ENCODE measurements at regions not wholly inside any gene's neighbourhood (a gene's known extent, or its start where the extent isn't known, plus 50 kb on each side); places are given as distances from the start of the nearest gene placed in this dataset.

GRCh38 chr7:46170792-46171191, 249.7 kb upstream of the IGFBP3 start:
- POLR2A ChIA-PET = no interaction called here
- Histone ChIP-seq H3K36me3 (ENCODE audit: control insufficient read depth in 1 of 2, insufficient read depth in 2 of 2, low read length in 2 of 2) (no peaks in the 10 kb centered on the region), H3K4me3 (replicated peaks in 1 of 2; ENCODE audit: low read depth in 1 of 2, low read length in 2 of 2) (no peak overlapping the region), H3K79me2 (ENCODE audit: insufficient read depth, low read length) (no peaks in the 10 kb centered on the region), H4K20me1 (ENCODE audit: insufficient read depth) (no peaks in the 10 kb centered on the region), H3K27ac (ENCODE audit: low read depth, low read length) (no peak overlapping the region), H2AFZ (ENCODE audit: low read depth, low read length, poor library complexity, severe bottlenecking) (no peak overlapping the region), H3K9ac (ENCODE audit: low read length) (no peak overlapping the region), H3K27me3 (ENCODE audit: insufficient read depth, low read length) (no peaks in the 10 kb centered on the region), H3K9me2 (ENCODE audit: insufficient read depth) (no peaks in the 10 kb centered on the region), H3K4me2 (ENCODE audit: low read length) (no peak overlapping the region), H3K9me3 (ENCODE audit: control insufficient read depth in 1 of 2, insufficient read depth in 1 of 2, low read depth in 1 of 2, low read length in 2 of 2) (no peaks in the 10 kb centered on the region), H3K4me1 (ENCODE audit: control insufficient read depth in 1 of 2, insufficient read depth in 2 of 2, low read length in 2 of 2) (no peaks in the 10 kb centered on the region)
- CTCF ChIA-PET = no interaction called here
- ATAC-seq (no peak), DNase-seq (ENCODE audit: low read depth, low spot score) (no peak)
- no TSS peak for BruUV-seq (replicated peaks)
- RAD21 ChIA-PET (ENCODE audit: low non-redundant PET in 1 of 2, low total read pairs in 2 of 2, uncharacterized antibody in 2 of 2, unreplicated experiment in 2 of 2) = no interaction called here
- TF ChIP-seq EZH2 (IDR thresholded peaks at IDR 0.05) (no peak), ATF3 (IDR thresholded peaks at IDR 0.05) (no peak)
- intact Hi-C loops (cut with micrococcal nuclease) = no loop called here

DNA sequence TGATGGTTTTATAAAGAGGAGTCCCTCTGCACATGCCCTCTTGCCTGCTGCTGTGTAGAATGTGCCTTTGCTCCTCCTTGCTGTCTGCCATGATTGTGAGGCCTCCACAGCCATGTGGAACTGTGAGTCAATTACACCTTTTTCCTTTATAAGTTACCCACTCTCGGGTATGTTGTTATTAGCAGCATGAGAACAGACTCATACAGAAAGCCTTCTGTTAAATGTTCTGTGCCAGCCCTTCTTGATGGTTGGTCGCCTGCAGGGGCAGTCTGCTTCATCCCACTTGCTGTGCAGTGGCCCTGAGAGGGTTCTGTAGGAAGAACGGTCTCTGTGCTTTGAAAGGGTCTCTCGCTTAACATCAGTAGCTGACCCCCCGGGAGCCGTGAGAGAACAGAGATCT, 248.9 kb upstream of the IGFBP3 start:
- Histone ChIP-seq H2AFZ (ENCODE audit: low read depth, low read length, poor library complexity, severe bottlenecking) (no peak overlapping the region), H3K79me2 (ENCODE audit: insufficient read depth, low read length) (no peaks in the 10 kb centered on the region), H4K20me1 (ENCODE audit: insufficient read depth) (no peaks in the 10 kb centered on the region), H3K9me2 (ENCODE audit: insufficient read depth) (no peaks in the 10 kb centered on the region), H3K4me3 (replicated peaks in 1 of 2; ENCODE audit: low read depth in 1 of 2, low read length in 2 of 2) (no peak overlapping the region), H3K9me3 (ENCODE audit: control insufficient read depth in 1 of 2, insufficient read depth in 1 of 2, low read depth in 1 of 2, low read length in 2 of 2) (no peaks in the 10 kb centered on the region), H3K9ac (ENCODE audit: low read length) (no peak overlapping the region), H3K27me3 (ENCODE audit: insufficient read depth, low read length) (no peaks in the 10 kb centered on the region), H3K4me2 (ENCODE audit: low read length) (no peak overlapping the region), H3K27ac (ENCODE audit: low read depth, low read length) (no peak overlapping the region), H3K4me1 (ENCODE audit: control insufficient read depth in 1 of 2, insufficient read depth in 2 of 2, low read length in 2 of 2) (no peaks in the 10 kb centered on the region), H3K36me3 (ENCODE audit: control insufficient read depth in 1 of 2, insufficient read depth in 2 of 2, low read length in 2 of 2) (no peaks in the 10 kb centered on the region)
- intact Hi-C loops (cut with micrococcal nuclease) = no loop called here
- BruUV-seq (replicated peaks) = no TSS peak
- TF ChIP-seq FOSL1 (IDR thresholded peaks at IDR 0.05; ENCODE audit: low read depth) (no peak), YY1 (IDR thresholded peaks at IDR 0.05; ENCODE audit: extremely low read depth, insufficient replicate concordance, low read depth, low read length) (no peak), ZBTB33 (IDR thresholded peaks at IDR 0.05; ENCODE audit: extremely low read depth, insufficient replicate concordance, low read length) (no peak), ATF3 (IDR thresholded peaks at IDR 0.05) (no peak), EGR1 (IDR thresholded peaks at IDR 0.05; ENCODE audit: low read depth) (no peak), SIN3A (IDR thresholded peaks at IDR 0.05; ENCODE audit: low read depth) (no peak), ZFX (IDR thresholded peaks at IDR 0.05) (no peak), EZH2phosphoT487 (IDR thresholded peaks at IDR 0.05; ENCODE audit: borderline replicate concordance) (no peak), JUND (IDR thresholded peaks at IDR 0.05) (no peak)
- RAD21 ChIA-PET (ENCODE audit: low non-redundant PET in 1 of 2, low total read pairs in 2 of 2, uncharacterized antibody in 2 of 2, unreplicated experiment in 2 of 2) = no interaction called here
- CTCF ChIA-PET = no interaction called here
- POLR2A ChIA-PET = no interaction called here
- ATAC-seq = no peak
- no peak for DNase-seq (ENCODE audit: low read depth, low spot score)
